NCI-H524 treated with DMSO at 0.1 percent for 48 hours (cell line): ENCODE measurements at regions not wholly inside any gene's neighbourhood (a gene's known extent, or its start where the extent isn't known, plus 50 kb on each side); places are given as distances from the start of the nearest gene placed in this dataset.

Experiments used
- DNase-seq: peaks from one replicate; lab custom pipeline; 2025; lab: John Stamatoyannopoulos, UW

- peak; percentile 88 for DNase-seq
These were observed 100.1 kb upstream of the KLF3 start for GRCh38 chr4:38563707-38564495.

DNA sequence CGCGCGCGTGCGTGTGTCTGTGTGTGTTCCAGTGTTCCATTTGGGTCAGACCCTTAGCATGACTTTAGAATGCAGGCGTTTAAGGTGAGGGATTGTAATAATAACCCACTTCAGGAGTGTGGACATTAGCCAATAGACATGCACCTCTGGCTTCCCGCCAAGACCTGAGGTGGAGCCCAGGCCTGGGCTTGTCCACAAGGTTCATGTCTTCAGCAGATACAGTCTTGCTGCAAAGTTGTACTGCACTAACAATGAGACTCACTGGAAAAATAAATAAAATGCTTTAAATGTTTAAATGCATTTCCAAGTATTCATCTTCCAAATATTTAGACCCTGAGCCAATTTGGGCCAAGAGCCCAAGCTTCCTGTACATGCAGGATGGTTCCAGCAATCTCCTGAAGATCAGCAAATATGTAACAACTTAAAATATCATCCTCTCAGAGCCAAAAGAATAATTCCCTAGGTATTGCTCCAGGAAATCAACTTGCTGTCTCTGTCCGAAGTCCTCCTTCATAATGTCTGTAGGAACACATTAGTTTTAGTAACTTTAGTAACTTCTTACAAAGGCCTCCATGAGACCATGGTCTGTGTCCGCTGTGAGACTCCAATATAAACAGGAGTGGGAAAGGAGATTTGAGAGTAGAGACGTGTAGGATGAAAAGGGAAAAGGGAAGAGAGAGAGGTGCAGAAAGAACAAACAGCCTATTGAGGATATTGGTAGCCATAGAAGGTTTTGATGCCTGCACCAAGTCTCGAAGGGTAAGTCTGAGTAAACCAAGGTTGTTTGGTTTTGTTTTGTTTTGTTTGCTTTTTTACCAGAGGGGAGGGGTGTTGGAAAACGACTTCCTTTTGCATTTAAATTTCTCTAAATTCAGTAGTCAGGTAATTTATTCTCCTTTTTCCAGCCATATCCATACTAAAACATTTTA, 98.5 kb upstream of the KLF3 start:
- no peak for DNase-seq

GRCh38 chr4:38566806-38567398, 97.1 kb upstream of the KLF3 start:
- DNase-seq, result no peak

GRCh38 chr4:38567457-38567856, 96.5 kb upstream of the KLF3 start:
- no peak for DNase-seq

DNA sequence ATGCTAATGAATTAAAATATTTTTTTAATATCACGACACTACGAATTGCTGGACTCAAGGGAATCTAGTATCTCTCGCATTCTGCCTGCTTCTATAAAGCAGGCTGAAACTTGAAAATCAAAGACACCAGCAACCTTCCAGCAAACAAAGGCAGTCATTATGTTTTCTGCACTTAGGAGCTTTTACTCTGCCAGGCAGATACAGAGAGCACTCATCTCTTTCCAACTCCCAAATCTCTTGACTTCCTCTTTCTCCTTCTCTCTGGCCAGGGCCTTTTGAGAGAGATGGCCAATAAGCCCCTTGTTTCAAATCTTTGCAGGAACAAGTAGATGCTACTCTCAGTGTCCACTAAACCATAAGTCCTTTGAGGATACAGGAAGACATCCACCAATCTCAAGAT, 95.2 kb upstream of the KLF3 start:
- DNase-seq, result no peak

- DNase-seq, result no peak
These were observed 93.2 kb upstream of the KLF3 start for GRCh38 chr4:38570647-38571276.

DNA sequence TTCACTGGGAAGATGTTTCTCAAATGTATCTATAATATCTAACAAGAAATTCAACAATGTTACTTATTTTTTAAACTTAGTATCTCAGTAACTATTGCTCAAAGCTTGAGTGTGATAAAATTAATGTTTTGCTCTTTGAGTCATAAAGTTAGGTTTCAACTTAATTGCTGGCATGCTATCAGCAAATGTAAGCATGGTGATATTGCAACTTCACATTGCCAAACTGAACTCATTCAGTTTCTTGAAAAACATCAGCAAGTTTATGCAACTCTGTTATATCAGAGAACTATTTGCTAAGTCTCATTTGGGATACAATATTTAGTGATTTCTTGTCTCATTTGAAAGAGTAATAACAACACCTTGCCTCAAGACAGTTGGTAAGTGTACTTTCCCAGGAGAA, 91.2 kb upstream of the KLF3 start:
- no peak for DNase-seq

DNA sequence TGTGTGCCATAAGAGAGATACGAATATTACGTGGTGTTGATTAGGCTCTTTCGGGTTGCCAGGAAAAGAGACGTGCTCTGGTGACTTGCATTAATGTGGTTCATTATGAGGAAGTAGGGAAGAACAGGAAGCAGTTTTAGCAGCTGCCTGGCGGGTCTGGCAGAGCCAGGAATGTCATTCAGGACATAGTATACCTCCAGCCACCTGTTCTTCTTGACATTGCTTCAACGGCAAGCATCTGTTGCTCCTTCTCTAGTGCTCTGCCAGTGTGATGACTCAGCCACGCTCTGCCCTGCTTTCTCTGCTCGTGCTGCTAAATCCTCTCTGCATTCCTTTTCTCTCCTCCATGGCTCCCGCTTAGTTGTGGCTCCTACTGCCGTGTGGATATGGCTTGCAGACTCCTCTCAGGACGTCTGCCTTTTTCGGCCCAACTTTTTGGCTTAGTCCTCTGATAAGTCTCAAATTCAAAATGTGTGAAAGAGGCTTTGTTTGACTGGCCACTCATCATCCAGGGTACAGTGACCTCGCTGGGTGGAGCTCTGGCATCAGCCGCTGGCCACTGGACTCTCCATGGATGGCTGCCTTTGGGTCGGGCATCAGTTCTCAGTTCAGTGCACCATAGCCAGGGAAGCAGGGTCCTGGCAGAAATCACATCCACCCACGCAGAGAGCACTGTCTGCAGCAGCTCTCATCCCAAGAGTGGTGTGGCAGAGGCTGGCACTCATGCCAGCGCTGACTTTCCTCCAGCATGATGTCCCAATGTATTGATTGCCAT, 89.3 kb upstream of the KLF3 start:
- peak; percentile 91 for DNase-seq

GRCh38 chr4:38576767-38577166, 87.2 kb upstream of the KLF3 start:
- DNase-seq, result peak; percentile 56

GRCh38 chr4:38577462-38577861, 86.5 kb upstream of the KLF3 start:
- no peak for DNase-seq

DNA sequence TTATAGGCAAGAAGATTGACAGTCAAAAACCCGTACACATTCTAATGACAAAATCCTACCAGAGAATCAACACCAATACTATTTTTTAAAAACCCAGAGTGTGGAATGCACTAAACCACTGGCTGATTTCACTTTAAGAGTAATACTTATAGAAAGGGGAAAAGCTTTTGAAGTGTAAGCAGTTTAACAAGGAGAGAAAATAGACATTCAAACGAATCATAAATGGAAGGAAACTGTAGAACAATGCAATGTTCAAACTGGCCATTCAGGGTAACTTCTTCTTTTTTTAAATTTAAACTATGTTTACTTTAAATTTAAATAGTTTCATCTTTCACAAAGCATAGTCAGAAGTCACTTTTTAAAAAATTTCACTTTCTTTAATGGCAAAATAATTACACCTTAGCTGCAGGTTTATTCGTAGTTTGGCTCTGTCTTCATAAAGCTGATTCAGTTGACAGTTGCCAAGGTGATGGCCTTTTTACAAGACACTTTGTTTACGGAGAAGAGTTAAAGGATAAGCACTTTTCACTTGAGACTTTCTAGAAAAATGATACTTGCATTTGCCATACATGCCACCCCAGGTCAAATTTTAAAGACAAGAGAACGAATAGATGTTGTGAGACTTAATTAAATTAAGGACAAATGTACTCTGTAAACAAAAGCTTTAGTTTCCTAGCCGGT, 82.4 kb upstream of the KLF3 start:
- DNase-seq, result no peak

DNA sequence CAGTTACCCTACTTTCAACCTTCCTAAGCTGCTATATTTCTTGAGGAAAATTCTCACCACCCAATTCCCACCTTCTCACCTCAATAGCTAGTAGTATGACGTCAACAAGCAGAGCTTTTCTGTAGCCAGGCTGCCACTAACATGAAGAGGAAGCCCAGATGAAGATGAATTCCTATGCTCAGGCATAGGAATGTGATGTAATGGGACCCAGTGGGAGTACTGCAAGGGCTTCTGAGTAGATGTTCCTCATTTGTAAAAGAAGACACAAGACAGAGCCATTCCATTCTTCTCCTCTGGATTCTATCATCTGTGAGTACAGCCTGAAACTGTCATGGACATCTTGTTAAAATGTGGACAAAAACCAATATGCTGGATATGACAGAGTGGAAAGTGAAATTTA, 81.6 kb upstream of the KLF3 start:
- no peak for DNase-seq

GRCh38 chr4:38582889-38583470, 81.0 kb upstream of the KLF3 start:
- DNase-seq, result no peak

DNA sequence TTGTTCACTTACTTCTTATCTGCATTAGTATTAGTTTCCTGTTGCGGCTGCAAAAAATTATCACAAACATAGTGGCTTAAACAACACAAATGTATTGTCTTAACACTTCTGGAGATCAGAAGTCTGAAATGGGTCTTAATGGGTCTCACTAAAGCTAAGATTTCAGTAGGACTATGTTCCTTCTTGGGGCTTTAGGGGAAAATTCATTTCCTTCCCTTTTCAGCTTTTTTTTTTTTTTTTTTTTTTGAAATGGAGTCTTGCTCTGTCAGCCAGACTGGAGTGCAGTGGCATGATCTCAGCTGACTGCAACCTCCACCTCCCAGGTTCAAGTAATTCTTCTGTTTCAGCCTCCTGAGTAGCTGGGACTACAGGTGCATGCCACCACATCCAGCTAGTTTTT, 78.1 kb upstream of the KLF3 start:
- no peak for DNase-seq

DNA sequence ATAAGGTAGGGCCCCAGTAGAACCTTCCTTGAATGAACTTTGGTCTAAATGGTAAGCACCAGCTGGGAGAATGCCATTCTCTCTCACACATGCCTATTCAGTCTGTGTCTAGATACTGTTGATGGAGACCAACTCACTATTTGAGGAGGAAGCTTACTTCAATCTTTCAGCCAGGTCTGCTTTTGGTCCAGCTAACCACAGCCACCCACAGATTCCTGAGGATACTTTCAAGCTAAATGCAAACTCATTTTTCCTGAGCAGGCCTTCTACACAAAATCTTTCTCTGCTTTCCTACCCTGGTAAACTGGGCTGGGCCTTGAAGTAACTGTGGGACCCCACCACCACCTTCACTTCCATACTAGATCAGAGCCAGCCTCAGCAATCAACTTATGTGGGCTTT, 76.9 kb upstream of the KLF3 start:
- no peak for DNase-seq

DNA sequence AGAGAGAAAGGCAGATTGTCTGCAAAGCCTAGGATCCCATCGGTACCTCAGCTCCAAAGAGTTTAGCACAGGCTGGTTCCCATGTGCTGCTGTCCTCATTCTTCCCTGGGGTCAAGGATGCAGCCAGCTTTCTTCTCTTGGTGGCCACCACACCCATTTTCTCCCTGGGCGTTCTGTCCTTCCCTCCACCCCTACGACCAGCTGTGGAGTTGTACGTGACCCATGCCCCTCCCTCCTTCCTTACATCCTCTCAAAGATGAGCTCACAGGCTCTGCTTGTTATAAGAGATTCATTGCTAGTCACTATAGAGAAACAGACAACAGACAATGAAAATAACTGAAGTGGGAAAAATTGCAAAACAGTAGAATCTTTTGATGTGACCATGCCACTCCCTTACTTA, 74.0 kb upstream of the KLF3 start:
- DNase-seq, result no peak

- no peak for DNase-seq
These were observed 72.2 kb upstream of the KLF3 start for GRCh38 chr4:38591617-38592337.

DNA sequence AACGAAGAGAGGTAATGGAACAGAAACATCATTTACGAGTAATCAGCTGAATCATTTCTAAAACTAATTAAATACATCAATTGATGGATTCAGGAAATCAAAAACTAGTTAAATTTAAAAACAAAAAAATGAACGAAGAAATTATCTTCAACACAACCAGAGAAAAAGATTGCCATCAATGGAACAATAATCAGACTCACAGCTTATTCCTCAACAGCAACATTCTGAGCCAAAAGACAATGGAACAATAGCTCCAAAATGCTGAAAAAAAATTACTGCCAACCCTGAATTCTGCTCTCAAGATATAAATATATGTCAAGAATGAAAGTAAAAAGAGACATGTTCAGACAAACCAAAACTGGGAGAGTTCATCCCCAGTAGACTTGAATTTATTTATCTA, 65.5 kb upstream of the KLF3 start:
- no peak for DNase-seq

DNA sequence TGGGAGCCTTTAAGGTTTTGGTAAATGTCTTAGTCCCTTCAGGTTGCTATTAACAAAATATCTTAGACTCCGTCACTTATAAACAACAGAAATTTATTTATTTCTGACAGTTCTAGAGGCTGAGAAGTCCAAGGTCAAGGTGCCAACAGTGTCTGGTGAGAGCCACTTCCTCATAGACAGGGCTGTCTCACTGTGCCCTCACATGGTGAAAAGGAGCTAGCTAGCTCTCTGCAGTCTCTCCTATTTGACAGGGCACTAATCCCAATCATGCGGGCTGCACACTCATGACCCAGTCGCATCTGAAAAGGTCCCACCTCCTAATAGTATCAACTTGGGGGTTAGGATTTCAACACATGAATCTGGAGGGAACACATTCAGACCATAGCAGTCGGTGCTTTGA, 63.4 kb upstream of the KLF3 start:
- DNase-seq, result no peak
